Keratinocyte (primary cell): ENCODE measurements at regions not wholly inside any gene's neighbourhood (a gene's known extent, or its start where the extent isn't known, plus 50 kb on each side); places are given as distances from the start of the nearest gene placed in this dataset.

Experiments
- CTCF ChIP-seq, 3 experiments: IDR thresholded peaks in 1 of 3; conservative IDR thresholded peaks in 1 of 3; optimal IDR thresholded peaks in 1 of 3; 2 replicates in 2 of 3; 3 replicates in 1 of 3; pipeline versions ENCODE3 to v1.5.1; 2011; ENCODE audit warnings: low read length in 3 of 3, mild to moderate bottlenecking in 3 of 3, moderate library complexity in 2 of 3, control low read depth in 1 of 3, inconsistent platforms in 1 of 3; ENCODE audit not compliant: insufficient read depth in 2 of 3; ENCODE audit errors: extremely low read depth in 1 of 3
- EZH2 ChIP-seq: IDR thresholded peaks from one replicate; pipeline ENCODE4 v1.6.1; 2012; ENCODE audit warnings: inconsistent platforms, mild to moderate bottlenecking, low read length, moderate library complexity

GRCh38 chr16:56136256-56136655, 55.0 kb upstream of the GNAO1 start:
- no peak for TF ChIP-seq EZH2
- no peak for TF ChIP-seq CTCF (optimal IDR thresholded peaks at IDR 0.05 in 1 of 3, IDR thresholded peaks at IDR 0.05 in 1 of 3, conservative IDR thresholded peaks at IDR 0.05 in 1 of 3; ENCODE audit: extremely low read depth in 1 of 3, insufficient read depth in 2 of 3, low read length in 3 of 3)
